SK-N-MC (cell line): ENCODE measurements at regions not wholly inside any gene's neighbourhood (a gene's known extent, or its start where the extent isn't known, plus 50 kb on each side); places are given as distances from the start of the nearest gene placed in this dataset.

Experiments
- EZH2 ChIP-seq: fragments of 200-600 bp; sonication (generic); IDR thresholded peaks from one replicate; pipeline ENCODE4 v1.6.1; 2017; ENCODE audit warnings: antibody characterized with exemption
- POLR2AphosphoS5 ChIP-seq: IDR thresholded peaks from 2 replicates; pipeline ENCODE4 v1.6.1; 2012; ENCODE audit warnings: mild to moderate bottlenecking, low read depth, low read length, borderline replicate concordance

DNA sequence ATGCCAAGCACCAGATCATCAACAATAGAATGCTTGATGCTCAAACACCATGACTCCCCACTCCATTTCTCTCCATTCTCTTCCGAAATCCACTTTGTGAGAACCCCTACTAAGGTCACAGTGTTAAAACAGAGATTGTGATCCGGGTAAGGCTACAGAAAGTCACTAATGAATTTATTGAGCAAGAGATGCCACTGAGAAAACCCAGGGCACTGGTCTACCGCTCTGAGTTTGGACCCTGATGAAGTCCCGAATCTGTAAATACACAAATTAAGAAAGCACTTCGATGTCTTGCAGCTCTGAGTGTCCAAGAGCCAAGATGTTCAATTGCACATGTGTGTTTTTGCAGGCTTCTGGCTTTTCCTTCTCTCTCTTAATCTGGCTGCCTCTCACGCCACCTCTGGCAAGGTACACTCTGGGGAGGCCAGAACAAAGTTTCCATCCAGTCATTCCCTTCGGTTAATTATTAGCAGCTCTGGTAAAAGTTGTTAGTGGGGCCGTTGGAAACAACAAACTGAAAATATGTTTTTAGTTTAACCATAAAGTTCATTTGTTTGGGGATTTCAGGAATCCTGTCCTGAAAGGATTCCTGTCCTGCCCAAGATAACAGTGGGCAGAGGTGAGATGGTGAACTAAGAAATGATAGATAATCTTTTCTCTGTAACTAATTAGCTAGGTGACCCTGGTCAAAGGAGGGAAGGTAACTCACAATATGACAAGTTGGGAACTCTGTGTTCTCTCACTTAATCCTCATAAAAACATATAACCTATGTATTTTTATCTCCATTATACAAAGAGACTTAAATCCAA lies 75.4 kb downstream of the BTG1 start:
- TF ChIP-seq POLR2AphosphoS5 (no peak), EZH2 (no peak)
